Retina (tissue), 1 donor: ENCODE measurements at regions not wholly inside any gene's neighbourhood (a gene's known extent, or its start where the extent isn't known, plus 50 kb on each side); places are given as distances from the start of the nearest gene placed in this dataset.
A peak's percentile ranks its signal among the peaks of the same experiment; 100 is the strongest.

Source experiments
- DNase-seq: peaks from one replicate; pipeline ENCODE4 v3.0.0-alpha.2; 2016

- peak; percentile 41 for DNase-seq
These were observed 113.8 kb downstream of the PLEKHG1 start for GRCh38 chr6:150713487-150713886.

GRCh38 chr6:150713931-150714330 lies 114.2 kb downstream of the PLEKHG1 start:
- peak; percentile 40 for DNase-seq

- DNase-seq = no peak
These were observed 115.4 kb downstream of the PLEKHG1 start for GRCh38 chr6:150715133-150715532.

- no peak for DNase-seq
These were observed 117.7 kb downstream of the PLEKHG1 start for GRCh38 chr6:150717419-150717818.

- DNase-seq = peak; percentile 36
These were observed 119.5 kb downstream of the PLEKHG1 start for GRCh38 chr6:150719099-150719766.

- no peak for DNase-seq
These were observed 120.1 kb downstream of the PLEKHG1 start for GRCh38 chr6:150719831-150720230.

- DNase-seq = peak; percentile 80
These were observed 121.1 kb downstream of the PLEKHG1 start for GRCh38 chr6:150720774-150721233.

GRCh38 chr6:150721418-150722266 lies 122.0 kb downstream of the PLEKHG1 start:
- DNase-seq = no peak

- no peak for DNase-seq
These were observed 123.1 kb downstream of the PLEKHG1 start for GRCh38 chr6:150722614-150723344.

- no peak for DNase-seq
These were observed 123.6 kb downstream of the PLEKHG1 start for GRCh38 chr6:150723345-150723658.

- DNase-seq = no peak
These were observed 124.2 kb downstream of the PLEKHG1 start for GRCh38 chr6:150723857-150724256.

GRCh38 chr6:150725795-150726194 lies 126.1 kb downstream of the PLEKHG1 start:
- no peak for DNase-seq

- no peak for DNase-seq
These were observed 129.6 kb downstream of the PLEKHG1 start for GRCh38 chr6:150729188-150729748.

- DNase-seq = no peak
These were observed 131.2 kb downstream of the PLEKHG1 start for GRCh38 chr6:150730801-150731457.

- no peak for DNase-seq
These were observed 132.6 kb upstream of the MTHFD1L start for GRCh38 chr6:150732765-150733539.

- DNase-seq = no peak
These were observed 131.8 kb upstream of the MTHFD1L start for GRCh38 chr6:150733726-150734125.

- no peak for DNase-seq
These were observed 131.3 kb upstream of the MTHFD1L start for GRCh38 chr6:150734235-150734634.

- DNase-seq = no peak
These were observed 130.1 kb upstream of the MTHFD1L start for GRCh38 chr6:150735341-150735851.

GRCh38 chr6:150738092-150738629 lies 127.3 kb upstream of the MTHFD1L start:
- DNase-seq = no peak

- DNase-seq = no peak
These were observed 125.7 kb upstream of the MTHFD1L start for GRCh38 chr6:150739711-150740349.

- DNase-seq = no peak
These were observed 125.0 kb upstream of the MTHFD1L start for GRCh38 chr6:150740453-150740852.
